NT2/D1 (cell line): ENCODE measurements at regions not wholly inside any gene's neighbourhood (a gene's known extent, or its start where the extent isn't known, plus 50 kb on each side); places are given as distances from the start of the nearest gene placed in this dataset.

Experiments used
- SUZ12 ChIP-seq: IDR thresholded peaks from 2 replicates; pipeline ENCODE4 v1.6.1; 2011; ENCODE audit not compliant: insufficient read length, insufficient read depth; ENCODE audit errors: extremely low read depth
- YY1 ChIP-seq: IDR thresholded peaks from 2 replicates; pipeline ENCODE4 v1.6.1; 2011; ENCODE audit not compliant: insufficient read length, insufficient read depth
- ZNF274 ChIP-seq: IDR thresholded peaks from 2 replicates; pipeline ENCODE4 v1.6.1; 2011; ENCODE audit warnings: mild to moderate bottlenecking, low read depth, low read length

GRCh38 chrX:150240643-150240970 lies 122.5 kb upstream of the MAMLD1 start:
- TF ChIP-seq SUZ12, result no peak
- no peak for TF ChIP-seq YY1
- no peak for TF ChIP-seq ZNF274
